GM23338 (cell line): ENCODE measurements at regions not wholly inside any gene's neighbourhood (a gene's known extent, or its start where the extent isn't known, plus 50 kb on each side); places are given as distances from the start of the nearest gene placed in this dataset.

Source experiments
- ATAC-seq: fragments of 200-7000 bp; cut with Tn5 transposase; 3 replicates; pipeline ENCODE4 v1.9.1; 2020
- DNase-seq: peaks from one replicate; pipeline ENCODE4 v3.0.0-alpha.2; 2015; ENCODE audit warnings: low spot score
- H2AFZ ChIP-seq: fragments of 200-600 bp; sonication (generic); 2 replicates; pipeline ENCODE4 v1.8.0; 2016; ENCODE audit warnings: antibody characterized with exemption, mild to moderate bottlenecking, moderate library complexity
- H3F3A ChIP-seq: fragments of 200-600 bp; sonication (generic); replicated peaks from 2 replicates; pipeline ENCODE4 v1.8.0; 2017; ENCODE audit warnings: antibody characterized with exemption, mixed run types, low read depth
- H3K27ac ChIP-seq: fragments of 200-600 bp; sonication (generic); 2 replicates; pipeline ENCODE4 v1.6.1; 2016; ENCODE audit warnings: low read depth
- H3K27me3 ChIP-seq: fragments of 200-600 bp; sonication (generic); 2 replicates; pipeline ENCODE4 v1.8.0; 2016; ENCODE audit warnings: mild to moderate bottlenecking, mixed run types, moderate library complexity; ENCODE audit not compliant: insufficient read depth
- H3K36me3 ChIP-seq: fragments of 200-600 bp; sonication (generic); 2 replicates; pipeline ENCODE4 v1.8.0; 2016; ENCODE audit warnings: mild to moderate bottlenecking; ENCODE audit not compliant: insufficient read depth
- H3K4me1 ChIP-seq: fragments of 200-600 bp; sonication (generic); 2 replicates; pipeline ENCODE4 v1.8.0; 2016; ENCODE audit warnings: mild to moderate bottlenecking, moderate library complexity; ENCODE audit not compliant: insufficient read depth
- H3K4me2 ChIP-seq: fragments of 200-600 bp; sonication (generic); 2 replicates; pipeline ENCODE4 v1.7.1; 2017; ENCODE audit warnings: mixed run types
- H3K4me3 ChIP-seq: fragments of 200-600 bp; sonication (generic); 2 replicates; pipeline ENCODE4 v1.6.1; 2016; ENCODE audit warnings: mixed run types
- H3K79me2 ChIP-seq: fragments of 200-600 bp; sonication (generic); replicated peaks from 2 replicates; pipeline ENCODE4 v1.8.0; 2017; ENCODE audit warnings: mild to moderate bottlenecking; ENCODE audit not compliant: insufficient read depth
- H3K9me2 ChIP-seq: fragments of 200-600 bp; sonication (generic); 2 replicates; pipeline ENCODE4 v1.8.0; 2017; ENCODE audit not compliant: insufficient read depth
- H4K20me1 ChIP-seq: fragments of 200-600 bp; sonication (generic); replicated peaks from 2 replicates; pipeline ENCODE4 v1.8.0; 2017; ENCODE audit warnings: mild to moderate bottlenecking; ENCODE audit not compliant: insufficient read depth
- H3K27ac Mint-ChIP-seq: 2 replicates; pipeline ENCODE4 v1.8.0; 2020; ENCODE audit warnings: inconsistent platforms, mild to moderate bottlenecking, moderate library complexity, mixed read lengths
- H3K27me3 Mint-ChIP-seq: 3 replicates; pipeline ENCODE4 v1.8.0; 2022; ENCODE audit warnings: low read depth, mild to moderate bottlenecking, moderate library complexity, mixed read lengths, inconsistent platforms; ENCODE audit not compliant: insufficient read depth, poor library complexity
- H3K36me3 Mint-ChIP-seq: 3 replicates; pipeline ENCODE4 v1.8.0; 2021; ENCODE audit warnings: low read depth, mild to moderate bottlenecking, inconsistent platforms, moderate library complexity, mixed read lengths
- H3K4me1 Mint-ChIP-seq: 3 replicates; pipeline ENCODE4 v1.8.0; 2020; ENCODE audit warnings: mild to moderate bottlenecking, inconsistent platforms, mixed read lengths
- H3K4me3 Mint-ChIP-seq: 3 replicates; pipeline ENCODE4 v1.8.0; 2021; ENCODE audit warnings: moderate library complexity, mild to moderate bottlenecking, inconsistent platforms, mixed read lengths
- H3K9me3 Mint-ChIP-seq: 3 replicates; pipeline ENCODE4 v1.8.0; 2020; ENCODE audit warnings: moderate library complexity, mild to moderate bottlenecking, inconsistent platforms, mixed read lengths
- CREB1 ChIP-seq: fragments of 250-450 bp; sonication (Bioruptor Pico); IDR thresholded peaks from 2 replicates; pipeline ENCODE4 v1.5.0; 2020; ENCODE audit warnings: low read depth, mild to moderate bottlenecking, moderate library complexity
- ETS1 ChIP-seq: IDR thresholded peaks from 2 replicates; pipeline ENCODE4 v1.6.1; 2016; ENCODE audit warnings: antibody characterized with exemption
- EZH2 ChIP-seq: fragments of 200-600 bp; sonication (generic); IDR thresholded peaks from one replicate; pipeline ENCODE4 v1.8.0; 2017; ENCODE audit warnings: antibody characterized with exemption, mild to moderate bottlenecking, low read depth; ENCODE audit not compliant: unreplicated experiment
- EZH2phosphoT487 ChIP-seq: fragments of 200-600 bp; sonication (generic); IDR thresholded peaks from one replicate; pipeline ENCODE4 v1.8.1; 2018; ENCODE audit warnings: antibody characterized with exemption; ENCODE audit not compliant: unreplicated experiment
- JUNB ChIP-seq: IDR thresholded peaks from one replicate; pipeline ENCODE4 v1.6.1; 2016; ENCODE audit warnings: antibody characterized with exemption; ENCODE audit not compliant: unreplicated experiment
- NANOG ChIP-seq: IDR thresholded peaks from 2 replicates; pipeline ENCODE4 v1.6.1; 2016; ENCODE audit warnings: antibody characterized with exemption, borderline replicate concordance
- POLR2AphosphoS5 ChIP-seq: IDR thresholded peaks from 2 replicates; pipeline ENCODE4 v1.6.1; 2016; ENCODE audit warnings: antibody characterized with exemption, low read depth
- STAT1 ChIP-seq: IDR thresholded peaks from one replicate; pipeline ENCODE4 v1.6.1; 2016; ENCODE audit warnings: antibody characterized with exemption; ENCODE audit not compliant: unreplicated experiment
- ZNF114 ChIP-seq: fragments of 250-450 bp; sonication (Bioruptor Pico); IDR thresholded peaks from 2 replicates; pipeline ENCODE4 v1.5.0; 2020; ENCODE audit warnings: mild to moderate bottlenecking, moderate library complexity
- ZNF331 ChIP-seq: fragments of 250-450 bp; sonication (Bioruptor Pico); IDR thresholded peaks from 2 replicates; pipeline ENCODE4 v1.5.0; 2020; ENCODE audit warnings: low read depth, mild to moderate bottlenecking, moderate library complexity
- TF ChIP-seq, protein P1 (sequence below): IDR thresholded peaks from one replicate; pipeline ENCODE4 v1.6.1; 2018; ENCODE audit warnings: antibody characterized with exemption; ENCODE audit not compliant: unreplicated experiment

- no peak for TF ChIP-seq JUNB
- TF ChIP-seq ETS1, result no peak
- TF ChIP-seq, protein P1, sequence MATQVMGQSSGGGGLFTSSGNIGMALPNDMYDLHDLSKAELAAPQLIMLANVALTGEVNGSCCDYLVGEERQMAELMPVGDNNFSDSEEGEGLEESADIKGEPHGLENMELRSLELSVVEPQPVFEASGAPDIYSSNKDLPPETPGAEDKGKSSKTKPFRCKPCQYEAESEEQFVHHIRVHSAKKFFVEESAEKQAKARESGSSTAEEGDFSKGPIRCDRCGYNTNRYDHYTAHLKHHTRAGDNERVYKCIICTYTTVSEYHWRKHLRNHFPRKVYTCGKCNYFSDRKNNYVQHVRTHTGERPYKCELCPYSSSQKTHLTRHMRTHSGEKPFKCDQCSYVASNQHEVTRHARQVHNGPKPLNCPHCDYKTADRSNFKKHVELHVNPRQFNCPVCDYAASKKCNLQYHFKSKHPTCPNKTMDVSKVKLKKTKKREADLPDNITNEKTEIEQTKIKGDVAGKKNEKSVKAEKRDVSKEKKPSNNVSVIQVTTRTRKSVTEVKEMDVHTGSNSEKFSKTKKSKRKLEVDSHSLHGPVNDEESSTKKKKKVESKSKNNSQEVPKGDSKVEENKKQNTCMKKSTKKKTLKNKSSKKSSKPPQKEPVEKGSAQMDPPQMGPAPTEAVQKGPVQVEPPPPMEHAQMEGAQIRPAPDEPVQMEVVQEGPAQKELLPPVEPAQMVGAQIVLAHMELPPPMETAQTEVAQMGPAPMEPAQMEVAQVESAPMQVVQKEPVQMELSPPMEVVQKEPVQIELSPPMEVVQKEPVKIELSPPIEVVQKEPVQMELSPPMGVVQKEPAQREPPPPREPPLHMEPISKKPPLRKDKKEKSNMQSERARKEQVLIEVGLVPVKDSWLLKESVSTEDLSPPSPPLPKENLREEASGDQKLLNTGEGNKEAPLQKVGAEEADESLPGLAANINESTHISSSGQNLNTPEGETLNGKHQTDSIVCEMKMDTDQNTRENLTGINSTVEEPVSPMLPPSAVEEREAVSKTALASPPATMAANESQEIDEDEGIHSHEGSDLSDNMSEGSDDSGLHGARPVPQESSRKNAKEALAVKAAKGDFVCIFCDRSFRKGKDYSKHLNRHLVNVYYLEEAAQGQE, result no peak
- no peak for TF ChIP-seq STAT1
- no peak for TF ChIP-seq ZNF114 (CRISPR knock-in tag)
- TF ChIP-seq POLR2AphosphoS5, result no peak
- TF ChIP-seq EZH2, result no peak
- TF ChIP-seq NANOG, result no peak
These were observed 155.0 kb upstream of the SEMA3C start (continued) for GRCh38 chr7:81073931-81074251.

GRCh38 chr7:81070956-81071355, 152.1 kb upstream of the SEMA3C start:
- Histone ChIP-seq H4K20me1 (no peaks in the 10 kb centered on the region), H3K36me3 (no peaks in the 10 kb centered on the region), H3K4me1 (no peaks in the 10 kb centered on the region), H3K27ac (no peak overlapping the region), H3F3A (no peaks in the 10 kb centered on the region), H3K9me2 (peaks cover 3% of the 10 kb centered on the region; the same call in 1 of the 2 replicates), H3K27me3 (no peaks in the 10 kb centered on the region), H3K4me2 (no peak overlapping the region), H3K4me3 (no peak overlapping the region), H2AFZ (no peak overlapping the region), H3K79me2 (no peaks in the 10 kb centered on the region)
- TF ChIP-seq EZH2 (no peak), CREB1 (CRISPR knock-in tag) (no peak)
- peaks cover 22% of the 10 kb centered on the region for H3K9me3 Mint-ChIP-seq
- no peak overlapping the region for H3K27ac Mint-ChIP-seq
- no peak overlapping the region for H3K4me3 Mint-ChIP-seq
- no peaks in the 10 kb centered on the region for H3K27me3 Mint-ChIP-seq
- ATAC-seq (no peak), DNase-seq (no peak)
- H3K4me1 Mint-ChIP-seq, result no peaks in the 10 kb centered on the region; the same call in 2 of the 3 replicates
- H3K36me3 Mint-ChIP-seq, result peaks cover 10% of the 10 kb centered on the region; the same call in 2 of the 3 replicates

DNA sequence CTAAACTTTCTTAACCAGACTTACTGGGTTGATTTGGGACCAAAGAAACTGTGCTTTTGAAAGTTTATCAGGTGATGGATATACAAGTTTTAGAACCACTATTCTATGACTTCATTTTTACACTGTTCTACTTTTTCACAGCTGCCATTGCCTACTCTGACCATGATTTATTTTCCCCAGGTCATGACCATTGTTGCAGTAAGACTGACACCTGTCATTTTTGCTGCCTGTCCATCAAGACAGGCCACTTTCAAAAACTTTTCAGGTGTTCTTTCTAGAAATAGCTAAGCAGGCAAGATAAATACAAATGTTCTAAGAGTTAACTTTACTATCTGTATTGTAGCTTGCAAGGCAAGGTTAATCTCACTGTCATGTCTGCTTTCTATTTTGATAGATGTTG, 147.9 kb upstream of the SEMA3C start:
- no peak for ATAC-seq
- Histone ChIP-seq H3K9me2 (no peaks in the 10 kb centered on the region), H3K79me2 (no peaks in the 10 kb centered on the region), H3K27me3 (no peaks in the 10 kb centered on the region), H3K27ac (no peak overlapping the region), H3K4me1 (no peaks in the 10 kb centered on the region), H2AFZ (no peak overlapping the region), H3F3A (no peaks in the 10 kb centered on the region), H3K4me3 (no peak overlapping the region), H3K36me3 (no peaks in the 10 kb centered on the region), H3K4me2 (no peak overlapping the region), H4K20me1 (no peaks in the 10 kb centered on the region)
- TF ChIP-seq ZNF331 (CRISPR knock-in tag) (no peak), POLR2AphosphoS5 (no peak), EZH2 (no peak), EZH2phosphoT487 (no peak), JUNB (no peak), ZNF114 (CRISPR knock-in tag) (no peak), CREB1 (CRISPR knock-in tag) (no peak)
- no peak for DNase-seq
- no peaks in the 10 kb centered on the region for H3K4me1 Mint-ChIP-seq
- H3K27me3 Mint-ChIP-seq, result no peaks in the 10 kb centered on the region
- H3K9me3 Mint-ChIP-seq, result peaks cover 12% of the 10 kb centered on the region
- peaks cover 7% of the 10 kb centered on the region; the same call in 2 of the 3 replicates for H3K36me3 Mint-ChIP-seq
- H3K27ac Mint-ChIP-seq, result no peak overlapping the region
- no peak overlapping the region for H3K4me3 Mint-ChIP-seq
